ENCODE measurements at regions not wholly inside any gene's neighbourhood (a gene's known extent, or its start where the extent isn't known, plus 50 kb on each side); places are given as distances from the start of the nearest gene placed in this dataset.
"Not testable (repeated sequence)": the region's sequence is repeated elsewhere in the genome, so short reads cannot be mapped to it uniquely, and the experiment has no call there.

GRCh38 chr20:51271931-51272330 lies 249.0 kb upstream of the KCNG1 start:
- H3K27me3 ChIP-seq: peaks cover 0 to 44% (median 15%) of the 10 kb centered on the region in 3 donors
- no peak overlapping the region for H3K4me3 ChIP-seq
- H3K36me3 ChIP-seq: no peaks in the 10 kb centered on the region
- H3K9me3 ChIP-seq: peaks cover 0 to 16% (median 8%) of the 10 kb centered on the region in 4 donors
- H3K4me1 ChIP-seq: no peaks in the 10 kb centered on the region
- 73 to 80% (median 79%) methylated on average over 7 of the region's 7 CpGs for WGBS, 5 donors
- intact Hi-C loops (cut with DNase I; ENCODE audit: low total_unique reads): no loop called here
- DNase-seq: no peak
- TF ChIP-seq EP300 (IDR thresholded peaks at IDR 0.05) (no peak), POLR2A (IDR thresholded peaks at IDR 0.05) (no peak), POLR2AphosphoS5 (IDR thresholded peaks at IDR 0.05) (no peak)
- TF ChIP-seq, protein P1, sequence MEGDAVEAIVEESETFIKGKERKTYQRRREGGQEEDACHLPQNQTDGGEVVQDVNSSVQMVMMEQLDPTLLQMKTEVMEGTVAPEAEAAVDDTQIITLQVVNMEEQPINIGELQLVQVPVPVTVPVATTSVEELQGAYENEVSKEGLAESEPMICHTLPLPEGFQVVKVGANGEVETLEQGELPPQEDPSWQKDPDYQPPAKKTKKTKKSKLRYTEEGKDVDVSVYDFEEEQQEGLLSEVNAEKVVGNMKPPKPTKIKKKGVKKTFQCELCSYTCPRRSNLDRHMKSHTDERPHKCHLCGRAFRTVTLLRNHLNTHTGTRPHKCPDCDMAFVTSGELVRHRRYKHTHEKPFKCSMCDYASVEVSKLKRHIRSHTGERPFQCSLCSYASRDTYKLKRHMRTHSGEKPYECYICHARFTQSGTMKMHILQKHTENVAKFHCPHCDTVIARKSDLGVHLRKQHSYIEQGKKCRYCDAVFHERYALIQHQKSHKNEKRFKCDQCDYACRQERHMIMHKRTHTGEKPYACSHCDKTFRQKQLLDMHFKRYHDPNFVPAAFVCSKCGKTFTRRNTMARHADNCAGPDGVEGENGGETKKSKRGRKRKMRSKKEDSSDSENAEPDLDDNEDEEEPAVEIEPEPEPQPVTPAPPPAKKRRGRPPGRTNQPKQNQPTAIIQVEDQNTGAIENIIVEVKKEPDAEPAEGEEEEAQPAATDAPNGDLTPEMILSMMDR (IDR thresholded peaks at IDR 0.05): no peak
- H3K27ac ChIP-seq: no peak overlapping the region

- DNase-seq; H3K4me3 ChIP-seq; H3K4me1 ChIP-seq; H3K36me3 ChIP-seq; H3K27ac ChIP-seq; intact Hi-C loops (cut with DNase I; ENCODE audit: low total_unique reads): not testable (repeated sequence)
- WGBS, 5 donors: 88 to 94% (median 91%) methylated on average over 2 of the region's 2 CpGs
- peaks cover 0 to 16% (median 8%) of the 10 kb centered on the region in 4 donors for H3K9me3 ChIP-seq
- peaks cover 0 to 40% (median 15%) of the 10 kb centered on the region in 3 donors for H3K27me3 ChIP-seq
Observed at GRCh38 chr20:51271289-51271688, 248.4 kb upstream of the KCNG1 start.

DNA sequence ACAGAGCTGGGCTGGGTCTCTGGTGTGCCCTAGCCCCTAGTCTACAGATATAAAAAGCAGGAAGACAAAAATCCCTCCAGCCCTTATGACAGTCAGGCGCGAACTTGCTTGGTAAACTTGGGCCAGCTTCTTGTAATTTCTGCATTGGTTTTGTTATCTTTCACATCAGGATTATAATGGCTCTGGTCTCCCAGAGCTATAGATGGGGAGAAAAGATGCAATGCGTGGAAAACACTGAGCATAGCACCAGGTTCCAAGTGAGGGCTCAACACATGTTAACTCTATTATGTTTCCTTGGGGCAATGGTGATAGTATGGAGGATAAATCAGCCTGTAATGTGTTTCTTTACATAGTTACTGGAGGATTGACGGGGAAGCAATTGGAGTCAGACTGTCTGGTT lies 246.8 kb upstream of the KCNG1 start:
- TF ChIP-seq EP300 (IDR thresholded peaks at IDR 0.05) (no peak), POLR2AphosphoS5 (IDR thresholded peaks at IDR 0.05) (no peak), POLR2A (IDR thresholded peaks at IDR 0.05) (no peak)
- TF ChIP-seq, protein P1 (IDR thresholded peaks at IDR 0.05): no peak
- Histone ChIP-seq H3K27ac (no peak overlapping the region), H3K36me3 (no peaks in the 10 kb centered on the region), H3K27me3 (peaks cover 0 to 24% (median 8%) of the 10 kb centered on the region in 3 donors), H3K9me3 (peaks cover 0 to 20% (median 12%) of the 10 kb centered on the region in 4 donors), H3K4me3 (no peak overlapping the region), H3K4me1 (no peaks in the 10 kb centered on the region)
- 74 to 91% (median 79%) methylated on average over 4 of the region's 4 CpGs for WGBS, 5 donors
- intact Hi-C loops (cut with DNase I; ENCODE audit: low total_unique reads): no loop called here
- no peak for DNase-seq

- DNase-seq: no peak
- no peak overlapping the region for H3K4me3 ChIP-seq
- TF ChIP-seq POLR2A (IDR thresholded peaks at IDR 0.05) (no peak), POLR2AphosphoS5 (IDR thresholded peaks at IDR 0.05) (no peak), EP300 (IDR thresholded peaks at IDR 0.05) (no peak)
- WGBS, 5 donors: 85 to 94% (median 92%) methylated on average over 4 to 7 of the region's 7 CpGs
- H3K36me3 ChIP-seq: no peaks in the 10 kb centered on the region
- intact Hi-C loops (cut with DNase I; ENCODE audit: low total_unique reads): no loop called here
- H3K9me3 ChIP-seq: peaks cover 0 to 20% (median 12%) of the 10 kb centered on the region in 4 donors
- H3K27me3 ChIP-seq: peaks cover 0 to 11% (median 0%) of the 10 kb centered on the region in 3 donors
- no peak overlapping the region for H3K27ac ChIP-seq
- no peaks in the 10 kb centered on the region for H3K4me1 ChIP-seq
Observed at GRCh38 chr20:51267679-51268078, 244.8 kb upstream of the KCNG1 start.

- intact Hi-C loops (cut with DNase I; ENCODE audit: low total_unique reads): no loop called here
- WGBS, 5 donors: 55 to 80% (median 66%) methylated on average over 7 of the region's 7 CpGs
- no peak for TF ChIP-seq POLR2A (IDR thresholded peaks at IDR 0.05)
- no peak for TF ChIP-seq POLR2AphosphoS5 (IDR thresholded peaks at IDR 0.05)
- no peak for TF ChIP-seq EP300 (IDR thresholded peaks at IDR 0.05)
- TF ChIP-seq, protein P1 (IDR thresholded peaks at IDR 0.05): no peak
Observed at GRCh38 chr20:51266353-51266752, 243.4 kb upstream of the KCNG1 start.

More at GRCh38 chr20:51266353-51266752, 243.4 kb upstream of the KCNG1 start:
- Histone ChIP-seq H3K27ac (no peak overlapping the region), H3K4me3 (no peak overlapping the region), H3K9me3 (peaks cover 0 to 15% (median 12%) of the 10 kb centered on the region in 4 donors), H3K36me3 (no peaks in the 10 kb centered on the region), H3K4me1 (no peaks in the 10 kb centered on the region), H3K27me3 (peaks cover 0 to 11% (median 0%) of the 10 kb centered on the region in 3 donors)
- no peak for DNase-seq

Measured in stomach (tissue), 8 donors.